ENCODE measurements at regions not wholly inside any gene's neighbourhood (a gene's known extent, or its start where the extent isn't known, plus 50 kb on each side); places are given as distances from the start of the nearest gene placed in this dataset.

DNA sequence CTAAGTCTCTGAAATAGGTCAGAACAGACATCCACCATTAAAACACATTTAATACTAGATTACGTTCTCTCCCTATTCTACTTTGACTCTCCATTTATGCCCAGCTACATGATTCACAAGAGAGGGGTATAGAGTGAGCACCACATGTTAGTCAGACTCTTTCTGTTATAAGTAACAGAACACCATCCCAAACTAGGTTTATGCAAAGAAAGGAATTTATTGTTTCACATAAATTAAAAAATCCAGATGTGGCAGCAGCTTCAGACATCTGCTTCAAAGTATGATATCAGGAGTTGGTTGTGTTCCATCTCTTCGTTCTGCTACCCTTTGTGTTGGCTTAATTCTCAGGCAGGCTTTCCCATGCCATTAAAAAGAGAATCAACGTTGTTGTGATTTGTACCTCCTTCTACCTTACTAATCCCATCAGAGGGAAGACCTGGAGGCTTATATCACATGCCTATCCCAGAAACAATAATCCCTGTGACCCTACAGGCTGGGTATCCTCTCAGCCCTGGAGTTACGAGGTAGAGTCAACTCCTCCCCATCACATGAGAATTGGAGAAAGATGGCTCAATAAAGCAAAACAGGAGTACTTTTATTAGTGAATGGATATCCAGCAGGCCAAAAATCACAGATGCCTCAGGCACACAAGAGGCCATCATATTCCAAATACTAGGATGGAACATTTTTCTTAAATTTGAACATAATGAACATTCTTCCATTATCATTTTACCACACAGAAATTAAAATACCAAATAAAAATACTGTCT is 163.2 kb downstream of the SLC7A11 start:
- no peak for DNase-seq

DNA sequence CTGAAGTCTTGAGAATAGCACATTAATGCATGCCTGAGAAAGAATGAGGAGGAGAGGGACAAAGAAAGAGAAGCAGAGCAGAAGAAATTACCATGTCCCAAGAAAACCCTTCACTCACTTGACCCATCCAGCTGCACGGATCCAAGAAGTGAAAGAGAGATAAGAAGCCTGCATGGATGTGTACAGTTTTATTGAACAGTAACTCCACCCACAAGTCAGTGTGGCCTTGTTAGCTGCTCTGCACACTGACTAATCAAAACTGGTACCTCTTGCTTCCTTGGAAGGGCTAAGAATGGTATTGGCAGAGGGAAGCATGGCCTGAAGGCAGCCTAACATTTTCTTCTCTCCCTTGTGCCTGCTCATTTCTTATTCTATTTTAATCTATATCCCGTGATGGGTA is 163.9 kb downstream of the SLC7A11 start:
- no peak for DNase-seq

- no peak for DNase-seq
These were observed 165.6 kb downstream of the SLC7A11 start for GRCh38 chr4:138076561-138076960.

DNA sequence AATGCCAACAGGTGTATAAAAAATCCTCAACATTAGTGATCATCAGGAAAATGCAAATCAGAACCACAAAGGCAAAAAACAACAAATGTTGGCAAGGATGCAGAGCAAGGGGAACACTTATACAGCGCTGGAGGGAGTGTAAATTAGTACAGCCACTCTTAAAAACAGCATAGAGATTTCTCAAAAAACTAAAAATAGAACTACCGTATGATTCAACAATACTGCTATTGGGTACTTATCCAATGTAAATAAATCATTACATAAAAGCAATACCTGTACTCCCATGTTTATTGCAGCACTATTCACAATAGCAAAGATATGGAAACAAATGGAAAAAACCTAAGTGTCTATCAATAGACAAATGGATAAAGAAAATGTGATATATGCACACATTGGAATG is 171.3 kb downstream of the SLC7A11 start:
- no peak for DNase-seq

GRCh38 chr4:138063581-138063980 is 178.6 kb downstream of the SLC7A11 start:
- DNase-seq = no peak

DNA sequence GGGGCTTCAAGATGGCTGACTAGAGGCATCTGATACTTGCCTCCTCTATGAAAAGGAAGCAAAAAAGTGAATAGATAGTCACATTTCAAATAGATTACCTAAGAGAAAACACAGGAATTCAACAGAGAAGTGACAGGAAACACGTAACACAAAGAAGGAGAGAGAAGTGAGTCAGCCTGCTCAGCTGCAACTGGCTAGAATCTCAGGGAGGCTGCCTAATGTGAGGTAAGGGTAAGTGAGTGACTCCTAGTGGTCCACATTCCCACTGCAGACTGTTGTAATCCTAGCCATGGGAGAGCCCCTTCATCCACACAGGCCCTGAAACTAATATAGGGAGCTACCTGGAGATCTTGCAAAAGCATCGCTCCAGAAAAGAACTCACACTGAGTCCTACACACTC is 179.2 kb downstream of the SLC7A11 start:
- DNase-seq = no peak

GRCh38 chr4:138056541-138056940 is 185.6 kb downstream of the SLC7A11 start:
- DNase-seq = no peak

GRCh38 chr4:138055890-138056289 is 186.3 kb downstream of the SLC7A11 start:
- DNase-seq = no peak

DNA sequence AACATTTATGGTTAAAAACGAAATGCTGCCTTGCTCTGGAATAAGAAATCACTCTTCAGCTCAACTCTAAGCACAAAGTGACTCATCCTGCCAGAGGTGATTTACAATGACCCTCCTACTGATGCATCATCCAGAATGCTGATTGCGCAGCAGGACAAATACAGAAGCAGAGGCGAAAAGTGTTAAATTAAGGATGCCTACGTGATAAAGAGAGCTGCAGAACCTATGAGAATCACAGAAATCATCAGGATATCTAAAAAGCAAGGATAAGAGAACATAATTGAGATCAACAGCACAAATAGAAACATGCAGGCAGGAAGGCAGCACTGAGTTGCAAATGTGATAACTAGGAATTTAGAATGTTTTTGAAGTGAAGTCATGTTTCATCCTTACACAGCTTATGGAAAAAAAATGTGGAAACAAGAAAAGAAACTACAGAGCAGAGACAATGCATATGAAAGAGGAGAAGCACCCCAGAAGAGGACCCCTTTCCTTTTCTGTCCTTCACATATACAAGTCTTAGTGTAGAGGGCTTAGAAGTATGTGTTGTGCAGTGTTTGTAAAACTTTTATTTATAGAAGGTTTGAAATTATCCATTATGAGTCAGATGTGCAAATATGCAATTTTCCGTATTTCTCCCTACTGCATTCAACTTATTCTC is 188.4 kb downstream of the SLC7A11 start:
- no peak for DNase-seq

- DNase-seq = no peak
These were observed 189.1 kb downstream of the SLC7A11 start for GRCh38 chr4:138052806-138053632.

GRCh38 chr4:138051157-138051556 is 191.0 kb downstream of the SLC7A11 start:
- DNase-seq = no peak

GRCh38 chr4:138050601-138051000 is 191.5 kb downstream of the SLC7A11 start:
- no peak for DNase-seq

- no peak for DNase-seq
These were observed 192.8 kb downstream of the SLC7A11 start for GRCh38 chr4:138049355-138049754.

DNA sequence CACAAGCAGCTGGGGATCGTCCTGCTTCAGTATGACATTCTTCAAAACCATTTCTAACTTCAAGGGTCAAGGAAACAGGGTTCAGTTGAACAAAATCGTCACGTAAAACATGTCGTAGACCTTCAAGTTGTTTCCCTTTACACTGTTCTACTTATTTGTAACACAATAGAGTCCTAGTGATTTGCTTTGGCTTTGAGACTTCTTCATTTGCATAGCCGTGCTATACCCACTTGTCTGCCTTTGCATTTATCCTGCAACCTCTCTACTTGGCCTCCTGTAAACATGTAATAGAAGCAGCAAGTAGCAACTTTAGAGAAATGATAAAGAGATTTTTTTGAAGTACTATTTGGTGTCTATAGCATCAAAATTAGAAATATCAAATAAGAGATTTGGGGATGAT is 194.9 kb downstream of the SLC7A11 start:
- DNase-seq = no peak

GRCh38 chr4:138045036-138045435 is 197.1 kb downstream of the SLC7A11 start:
- DNase-seq = no peak

DNA sequence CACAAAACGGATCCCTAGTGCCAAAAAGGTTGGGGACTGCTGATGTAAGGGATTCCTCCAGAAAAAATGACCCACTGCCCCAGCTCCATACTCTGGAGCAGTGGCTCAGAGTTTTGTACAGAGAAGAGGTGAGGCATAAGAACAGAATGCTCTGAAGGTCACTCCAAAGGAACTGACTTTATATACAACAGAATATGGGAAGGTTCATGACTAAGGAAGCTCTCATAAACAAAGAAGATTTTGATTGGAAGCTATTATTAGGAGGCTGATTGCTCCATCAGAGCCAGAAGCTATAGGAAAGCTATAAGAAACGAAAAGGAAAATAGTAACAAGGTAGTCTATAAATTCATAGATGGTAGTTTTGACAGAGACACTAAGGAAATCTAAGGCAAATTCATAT is 203.1 kb downstream of the SLC7A11 start:
- DNase-seq = no peak

- DNase-seq = no peak
These were observed 204.5 kb downstream of the SLC7A11 start for GRCh38 chr4:138037696-138038095.

DNA sequence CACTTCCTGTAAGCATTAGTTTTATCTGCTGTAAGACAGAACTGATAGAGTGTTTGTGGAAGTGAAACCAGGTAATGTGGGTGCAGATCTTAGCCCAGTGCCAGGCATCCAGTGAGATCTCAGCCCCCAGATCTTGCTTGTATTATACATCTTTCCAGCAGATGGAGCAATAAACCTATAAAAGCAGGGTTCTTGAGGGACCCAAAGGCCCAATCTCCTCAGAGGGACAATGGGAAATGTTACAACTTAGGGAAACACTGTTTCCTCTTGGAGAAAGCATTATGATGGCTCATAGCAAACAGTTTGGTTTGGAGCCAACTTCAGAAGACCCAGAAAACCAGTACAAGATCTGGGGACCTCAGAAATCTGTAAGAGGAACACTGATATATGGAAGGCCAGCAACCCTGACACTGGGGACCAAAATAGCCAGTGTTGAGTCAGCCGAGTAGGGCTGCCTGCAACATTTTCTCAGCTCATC is 206.3 kb downstream of the SLC7A11 start:
- peak; percentile 62 to 75 for DNase-seq

- no peak for DNase-seq
These were observed 207.3 kb downstream of the SLC7A11 start for GRCh38 chr4:138034871-138035270.

DNA sequence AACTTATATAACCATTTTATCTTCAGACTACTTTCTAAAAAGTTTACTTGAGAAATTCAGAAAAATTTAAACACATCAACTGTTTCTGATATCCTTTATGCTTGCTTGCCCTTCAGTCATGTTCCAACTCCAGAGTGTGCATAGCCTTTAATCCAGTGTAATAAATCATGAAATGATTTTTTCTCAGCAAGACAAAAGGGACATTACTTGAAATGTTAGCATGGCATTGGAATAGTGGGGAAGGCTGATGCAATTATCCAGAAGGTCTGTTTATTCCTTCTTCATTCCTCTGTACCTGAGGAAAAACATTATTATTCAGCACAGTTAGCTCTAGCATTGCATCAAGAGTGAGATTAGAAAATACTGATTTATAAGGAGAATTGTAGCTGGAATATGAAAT is 209.9 kb downstream of the SLC7A11 start:
- no peak for DNase-seq

- no peak for DNase-seq
These were observed 211.8 kb downstream of the SLC7A11 start for GRCh38 chr4:138030375-138030774.

DNA sequence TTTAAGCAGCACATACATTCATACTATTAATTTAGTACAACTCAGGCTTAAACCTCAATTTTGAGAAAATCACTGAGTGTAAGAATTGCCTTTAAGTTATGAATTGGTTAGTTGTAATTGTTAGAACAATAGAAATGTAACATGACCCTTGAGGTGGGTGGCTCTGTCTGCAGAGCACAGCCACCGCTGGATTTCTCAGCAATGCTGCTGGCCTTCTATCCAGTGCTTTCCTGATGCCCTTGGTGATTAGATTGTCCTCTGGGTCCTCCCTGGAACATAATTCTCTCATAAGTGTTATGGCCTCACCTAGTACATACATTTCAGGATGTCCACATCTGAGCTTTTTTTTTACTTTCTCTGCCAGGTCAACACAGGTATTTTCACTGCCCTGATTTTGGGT is 213.2 kb downstream of the SLC7A11 start:
- no peak for DNase-seq

DNA sequence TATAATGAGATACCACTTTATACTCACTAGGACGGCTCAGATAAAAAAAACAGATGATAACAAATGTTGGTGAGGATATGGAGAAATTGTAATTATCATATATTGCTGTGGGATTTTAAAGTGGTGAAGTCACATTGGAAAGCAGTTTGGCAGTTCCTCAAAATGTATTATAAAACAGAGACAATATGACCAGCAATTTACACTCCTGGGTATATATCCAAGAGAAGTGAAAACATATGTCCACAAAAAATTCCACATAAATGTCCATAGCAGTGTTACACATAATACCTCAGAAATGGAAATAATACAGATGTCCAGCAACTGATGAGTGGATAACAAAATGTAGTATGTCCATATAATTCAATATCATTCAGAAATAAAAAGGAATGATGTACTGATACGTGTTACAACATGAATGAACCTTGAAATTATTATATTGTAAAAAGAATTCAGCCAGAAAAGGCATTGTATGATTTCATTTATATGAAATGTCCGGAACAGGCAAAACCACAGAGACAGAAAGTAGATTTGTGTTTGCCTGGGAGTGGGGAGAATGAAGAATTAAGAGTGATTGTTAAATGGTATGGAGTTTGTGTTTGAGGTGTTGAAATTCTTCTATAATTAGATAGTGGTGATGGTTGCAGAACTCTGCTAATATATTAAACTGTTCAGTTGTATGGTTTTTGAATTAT is 220.9 kb downstream of the SLC7A11 start:
- no peak for DNase-seq
